ENCODE measurements at regions not wholly inside any gene's neighbourhood (a gene's known extent, or its start where the extent isn't known, plus 50 kb on each side); places are given as distances from the start of the nearest gene placed in this dataset.
"Not testable (repeated sequence)": the region's sequence is repeated elsewhere in the genome, so short reads cannot be mapped to it uniquely, and the experiment has no call there.

GRCh38 chr12:54799966-54800365 is 54.4 kb upstream of the MUCL1 start:
- DNase-seq, result not testable (repeated sequence)

DNA sequence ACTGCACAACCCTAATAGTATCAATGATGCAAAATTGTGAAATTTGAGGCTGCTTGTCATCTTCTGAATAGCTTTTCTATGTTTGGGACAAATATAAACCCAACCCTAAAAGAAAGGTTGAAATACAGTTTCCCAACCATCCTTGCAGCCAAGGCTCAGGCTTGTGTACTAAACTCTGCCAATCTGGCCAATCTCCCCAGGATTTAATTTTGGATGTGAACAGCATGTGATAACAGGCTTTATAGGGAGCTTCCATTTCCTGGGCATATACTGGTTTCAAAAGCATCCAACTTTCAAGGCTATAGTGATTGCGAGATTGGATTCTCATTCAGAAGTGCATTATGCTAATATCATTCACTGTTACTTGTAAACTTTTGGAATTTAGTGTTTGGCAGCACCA is 55.7 kb upstream of the MUCL1 start:
- DNase-seq, result no peak

DNA sequence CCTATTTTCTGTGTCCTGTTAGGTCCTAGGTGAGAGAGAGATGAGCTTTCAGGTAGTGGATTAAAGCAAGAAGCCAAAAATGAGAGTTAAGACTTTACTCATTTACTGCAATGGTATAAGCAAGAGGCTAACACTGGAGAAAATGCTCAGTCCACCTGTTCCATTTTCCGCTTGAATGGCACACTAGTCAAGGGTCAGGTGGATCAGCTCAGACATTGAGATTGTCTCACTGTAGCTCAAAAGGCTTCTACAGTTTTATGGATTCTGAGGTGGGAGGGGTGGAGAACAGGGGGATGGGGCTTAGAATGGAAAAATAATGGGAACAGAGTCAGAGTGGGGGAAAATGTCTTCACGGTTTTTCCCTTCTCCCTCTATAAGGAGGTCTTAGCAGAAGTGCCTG is 57.3 kb upstream of the MUCL1 start:
- peak; percentile 17 for DNase-seq

- DNase-seq, result peak; percentile 33
These were observed 58.7 kb upstream of the MUCL1 start for GRCh38 chr12:54795644-54796043.

- no peak for DNase-seq
These were observed 68.2 kb upstream of the MUCL1 start for GRCh38 chr12:54786081-54786480.

DNA sequence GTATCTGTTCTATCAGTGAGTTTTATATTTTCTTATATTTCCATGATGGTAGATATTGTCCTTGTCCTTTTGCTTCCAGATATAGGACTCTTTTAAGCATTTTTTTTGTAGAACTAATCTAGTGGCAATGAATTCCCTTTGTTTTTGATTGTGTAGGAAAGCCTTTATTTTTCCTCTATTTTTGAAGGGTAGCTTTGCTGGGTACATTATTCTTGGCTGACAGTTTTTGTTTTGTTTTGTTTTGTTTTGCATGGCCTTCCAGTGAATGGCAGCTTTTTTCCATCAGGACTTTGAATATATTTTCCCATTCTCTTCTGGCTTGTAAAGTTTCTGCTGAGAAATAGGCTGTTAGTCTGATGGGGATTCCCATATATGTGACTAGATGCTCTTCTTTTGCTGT is 70.2 kb upstream of the MUCL1 start:
- DNase-seq, result no peak

DNA sequence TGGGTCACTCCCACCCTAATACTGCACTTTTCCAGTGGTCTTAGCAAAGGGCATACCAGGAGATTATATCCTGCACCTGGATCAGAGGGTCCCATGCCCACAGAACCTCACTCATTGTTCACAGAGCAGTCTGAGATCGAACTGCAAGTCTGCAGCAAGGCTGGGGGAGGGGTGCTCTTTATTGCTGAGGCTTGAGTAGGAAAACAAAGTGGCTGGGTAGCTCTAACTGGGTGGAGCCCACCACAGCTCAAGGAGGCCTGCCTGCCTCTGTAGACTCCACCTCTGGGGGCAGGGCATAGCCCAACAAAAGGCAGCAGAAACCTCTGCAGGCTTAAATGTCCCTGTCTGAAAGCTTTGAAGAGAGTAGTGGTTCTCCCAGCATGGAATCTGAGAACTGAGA is 77.3 kb upstream of the MUCL1 start:
- not testable (repeated sequence) for DNase-seq

DNA sequence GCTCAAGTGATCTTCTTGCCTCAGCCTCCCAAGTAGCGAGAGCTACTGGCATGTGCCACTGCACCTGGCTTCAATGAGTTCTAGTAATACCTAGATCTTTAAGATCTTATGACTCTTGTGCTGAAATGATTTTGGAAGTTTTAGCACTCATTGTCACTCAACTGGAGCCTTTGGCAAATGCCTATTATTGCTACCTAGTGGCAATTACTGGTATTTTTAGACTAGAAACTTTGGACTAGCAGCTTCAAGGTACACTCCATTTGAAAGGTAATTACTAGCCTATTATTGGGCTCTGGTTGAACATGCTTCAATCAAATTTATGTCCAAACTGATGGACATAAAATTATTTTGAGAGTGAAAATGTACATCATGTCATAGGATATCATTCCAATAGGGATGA is 80.7 kb upstream of the MUCL1 start:
- DNase-seq, result no peak

GRCh38 chr12:54765652-54766051 is 88.7 kb upstream of the MUCL1 start:
- no peak for DNase-seq

DNA sequence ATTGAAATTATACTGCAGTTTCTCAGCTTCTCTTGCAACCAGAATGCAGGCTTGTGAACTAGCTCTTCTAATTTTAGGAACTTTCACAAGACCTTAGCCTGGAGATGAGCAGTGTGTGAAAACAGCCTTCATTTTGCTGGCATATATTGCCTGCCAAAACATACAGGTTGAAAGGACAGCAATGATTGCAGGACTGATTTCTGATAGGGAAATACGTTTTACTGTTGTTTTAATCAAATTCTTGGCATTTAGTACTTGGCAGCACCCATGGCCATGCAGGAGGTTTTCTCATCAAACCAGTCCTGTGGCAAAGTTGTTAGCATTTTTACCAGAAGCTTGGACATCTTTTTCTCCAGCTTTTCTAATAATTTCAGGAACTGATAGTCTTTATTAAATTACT is 91.9 kb upstream of the MUCL1 start:
- DNase-seq, result no peak

GRCh38 chr12:54759751-54760150 is 94.6 kb upstream of the MUCL1 start:
- peak; percentile 10 for DNase-seq

DNA sequence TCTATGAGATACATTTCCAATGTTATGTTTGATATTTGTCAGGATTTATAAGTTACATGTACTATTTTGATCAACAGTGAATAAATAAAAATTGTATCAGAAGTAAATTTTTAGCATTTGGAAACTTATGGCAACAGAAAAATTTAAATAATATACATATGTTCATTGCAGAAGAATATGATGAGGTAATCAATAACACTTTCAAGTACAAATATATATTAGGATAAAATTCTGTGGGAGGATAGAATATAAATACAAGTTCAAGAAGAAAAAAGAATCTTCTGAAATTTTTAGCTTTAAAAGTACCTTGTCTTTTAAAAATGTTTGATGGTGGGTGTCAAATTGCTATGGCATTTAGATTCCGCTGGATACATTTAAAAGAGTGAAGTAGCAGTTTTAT is 102.8 kb upstream of the MUCL1 start:
- no peak for DNase-seq

GRCh38 chr12:54749191-54749818 is 101.1 kb upstream of the DCD start:
- DNase-seq, result peak; percentile 42

DNA sequence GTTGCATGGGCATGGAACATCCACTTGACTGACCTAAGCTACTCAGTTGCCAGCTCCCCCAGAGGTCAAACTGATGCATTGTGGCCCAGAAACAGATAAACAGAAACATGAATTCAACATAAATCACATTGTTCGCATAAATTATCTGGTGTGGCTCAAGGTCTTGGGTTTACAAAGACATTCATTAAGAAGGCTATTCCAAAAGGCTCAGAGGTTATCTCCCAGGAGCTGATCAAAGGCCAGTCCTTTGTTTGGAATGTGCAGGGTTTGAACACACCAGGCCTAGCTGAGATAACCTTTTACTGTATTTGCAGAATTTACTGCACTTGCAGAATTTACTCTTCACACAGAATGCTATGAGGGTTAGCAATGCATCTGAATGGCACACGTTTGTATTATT is 96.4 kb upstream of the DCD start:
- no peak for DNase-seq

GRCh38 chr12:54740882-54741281 is 92.7 kb upstream of the DCD start:
- no peak for DNase-seq

- DNase-seq, result no peak
These were observed 88.4 kb upstream of the DCD start for GRCh38 chr12:54736549-54736948.

GRCh38 chr12:54734196-54734950 is 86.2 kb upstream of the DCD start:
- DNase-seq, result no peak

DNA sequence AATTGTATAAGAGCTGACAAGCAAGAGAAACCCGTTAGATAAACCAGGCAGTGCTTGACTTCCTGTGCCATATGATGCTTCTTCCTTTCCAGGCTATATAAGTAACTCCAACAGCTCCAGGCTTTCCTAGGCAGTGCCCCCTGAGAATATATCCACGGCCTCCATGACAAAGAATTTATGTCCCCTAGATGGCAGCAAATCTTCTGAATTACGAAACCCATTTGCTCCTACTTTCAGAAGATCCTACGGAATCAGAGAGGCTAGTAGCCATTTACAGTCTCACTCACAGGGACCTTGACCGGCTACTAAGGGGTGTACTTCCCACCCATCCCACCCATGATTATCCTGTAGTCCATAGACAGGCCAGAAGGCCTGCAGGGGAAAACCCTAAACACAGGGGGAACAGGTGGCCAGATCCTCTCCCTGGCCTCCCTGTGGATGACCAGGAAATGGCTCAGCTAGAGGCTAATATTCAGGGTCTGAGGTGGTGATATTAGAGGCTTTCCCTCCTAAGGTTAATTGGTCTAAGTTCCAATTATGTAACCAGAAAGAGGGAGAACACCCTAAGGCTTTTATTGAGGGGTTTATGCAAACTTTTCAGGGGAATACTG is 77.2 kb upstream of the DCD start:
- peak; percentile 25 for DNase-seq

GRCh38 chr12:54723379-54724256 is 75.5 kb upstream of the DCD start:
- no peak for DNase-seq

DNA sequence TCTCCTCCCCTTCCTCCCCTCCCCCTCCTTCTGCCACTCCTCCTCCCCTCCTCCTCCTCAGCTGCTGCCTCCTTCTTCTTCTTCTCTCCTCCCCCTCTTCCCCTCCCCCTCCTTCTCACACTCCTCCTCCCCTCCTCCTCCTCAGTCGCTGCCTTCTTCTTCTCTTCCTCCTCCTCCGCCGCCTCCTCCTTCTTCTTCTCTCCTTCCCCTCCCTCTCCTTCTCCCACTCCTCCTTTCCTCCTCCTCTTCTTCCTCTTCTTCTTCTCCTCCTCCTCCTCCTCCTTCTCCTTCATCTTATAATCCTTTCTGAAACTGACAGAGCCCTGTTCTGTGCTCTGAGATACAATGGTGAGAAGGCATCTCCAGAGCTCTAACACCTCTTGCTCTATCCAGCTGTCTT is 73.1 kb upstream of the DCD start:
- DNase-seq, result no peak

DNA sequence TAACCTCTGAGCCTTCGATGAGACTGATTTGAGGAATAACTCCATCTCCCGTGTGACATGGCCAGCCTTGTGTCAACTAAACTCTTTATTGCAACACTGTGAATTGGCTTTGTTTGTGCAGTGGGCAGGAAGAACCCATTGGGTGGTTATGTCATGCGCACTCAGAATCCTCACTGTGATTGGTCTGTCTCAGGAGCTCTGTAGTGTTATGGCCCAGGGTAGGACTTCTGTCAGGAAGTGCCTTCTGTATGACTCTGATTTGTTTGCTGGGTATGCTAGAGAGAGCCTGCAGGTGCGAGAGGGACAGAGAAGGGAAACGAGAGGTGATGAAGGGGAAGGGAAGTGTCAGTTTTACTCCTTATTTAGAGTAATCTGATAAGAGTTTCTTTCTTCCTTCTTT is 71.5 kb upstream of the DCD start:
- no peak for DNase-seq

GRCh38 chr12:54716261-54716660 is 68.1 kb upstream of the DCD start:
- no peak for DNase-seq

DNA sequence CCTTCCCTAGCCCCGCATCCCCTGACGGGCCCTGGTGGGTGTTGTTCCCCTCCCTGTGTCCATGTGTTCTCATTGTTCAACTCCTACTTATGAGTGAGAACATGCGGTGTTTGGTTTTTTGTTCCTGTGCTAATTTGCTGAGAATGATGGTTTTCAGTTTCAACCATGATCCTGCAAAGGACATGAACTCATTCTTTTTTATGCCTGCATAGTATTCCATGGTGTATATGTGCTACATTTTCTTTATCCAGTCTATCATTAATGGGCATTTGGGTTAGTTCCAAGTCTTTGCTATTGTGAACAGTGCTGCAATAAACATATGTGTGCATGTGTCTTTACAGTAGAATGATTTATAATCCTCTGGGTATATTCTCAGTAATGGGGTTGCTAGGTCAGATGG is 65.7 kb upstream of the DCD start:
- DNase-seq, result not testable (repeated sequence)
